RWPE1 (cell line): ENCODE measurements at regions not wholly inside any gene's neighbourhood (a gene's known extent, or its start where the extent isn't known, plus 50 kb on each side); places are given as distances from the start of the nearest gene placed in this dataset.

Experiments used
- CTCF ChIA-PET: fragments of 350-600 bp; sonication (Branson Sonifier 250); formaldehyde crosslinking; extraction: SDS; loops from one replicate; lab custom pipeline; 2021; lab: Yijun Ruan, JAX
- POLR2A ChIA-PET: fragments of 400-600 bp; formaldehyde crosslinking; extraction: SDS; loops from one replicate; lab custom pipeline; 2020; ENCODE audit warnings: antibody characterized with exemption; ENCODE audit not compliant: low non-redundant PET; lab: Yijun Ruan, JAX
- DNase-seq: peaks from one replicate; pipeline ENCODE4 v3.0.0; 2012; ENCODE audit warnings: low spot score
- H3K27ac ChIP-seq: fragments of 450-650 bp; 2 replicates; pipeline ENCODE4 v1.5.1; 2017
- CTCF ChIP-seq: fragments of 450-650 bp; conservative IDR thresholded peaks from 2 replicates; pipeline ENCODE4 v1.5.1; 2017; ENCODE audit warnings: low read depth, mild to moderate bottlenecking

- DNase-seq: no peak
- ChIA-PET POLR2A (no interaction called here), CTCF (no interaction called here)
- H3K27ac ChIP-seq: no peak overlapping the region
- no peak for TF ChIP-seq CTCF
Measured at GRCh38 chr15:96158938-96159337, 171.6 kb upstream of the NR2F2 start.

GRCh38 chr15:96160269-96160668 lies 170.2 kb upstream of the NR2F2 start:
- no peak for TF ChIP-seq CTCF
- H3K27ac ChIP-seq: no peak overlapping the region
- no peak for DNase-seq
- CTCF ChIA-PET: interaction anchor here (0.6 to 0.7 kb wide), 3 partner anchors 15 to 561 kb away, joined by 3 read pairs; no protein-coding TSS in a partner anchor
- POLR2A ChIA-PET: no interaction called here

- TF ChIP-seq CTCF: no peak
- no peak overlapping the region for H3K27ac ChIP-seq
- no peak for DNase-seq
- CTCF ChIA-PET: interaction anchor here (0.6 to 0.7 kb wide), 2 partner anchors 108 to 560 kb away, joined by 3 read pairs; no protein-coding TSS in a partner anchor
- POLR2A ChIA-PET: no interaction called here
Measured at GRCh38 chr15:96160800-96161199, 169.7 kb upstream of the NR2F2 start.

GRCh38 chr15:96162322-96162721 lies 168.2 kb upstream of the NR2F2 start:
- ChIA-PET POLR2A (no interaction called here), CTCF (no interaction called here)
- DNase-seq: no peak
- H3K27ac ChIP-seq: no peak overlapping the region
- TF ChIP-seq CTCF: no peak

- H3K27ac ChIP-seq: no peak overlapping the region
- DNase-seq: no peak
- POLR2A ChIA-PET: no interaction called here
- CTCF ChIA-PET: interaction anchor here (0.5 to 0.6 kb wide), 2 partner anchors 32 to 154 kb away, joined by 3 read pairs; no protein-coding TSS in a partner anchor
- TF ChIP-seq CTCF: no peak
Measured at GRCh38 chr15:96165081-96165480, 165.4 kb upstream of the NR2F2 start.

GRCh38 chr15:96165775-96166174 lies 164.7 kb upstream of the NR2F2 start:
- DNase-seq: no peak
- ChIA-PET POLR2A (no interaction called here), CTCF (interaction anchor here (0.6 kb wide), 1 partner anchor 667 kb away, joined by 5 read pairs; no protein-coding TSS in a partner anchor)
- H3K27ac ChIP-seq: no peak overlapping the region
- no peak for TF ChIP-seq CTCF
